Suprapubic skin (tissue), 4 donors: ENCODE measurements at regions not wholly inside any gene's neighbourhood (a gene's known extent, or its start where the extent isn't known, plus 50 kb on each side); places are given as distances from the start of the nearest gene placed in this dataset.

Experiments used
- DNase-seq, 2 donors: peaks; one replicate each; pipeline ENCODE4 v3.0.0-alpha.2; 2019; ENCODE audit warnings: low spot score in 2 of 2
- H3K27ac ChIP-seq: fragments of 200-600 bp; sonication (generic); one replicate; pipeline ENCODE4 v1.5.1; 2019
- H3K27me3 ChIP-seq: fragments of 200-600 bp; sonication (generic); one replicate; pipeline ENCODE4 v1.5.1; 2019
- H3K36me3 ChIP-seq: fragments of 200-600 bp; sonication (generic); one replicate; pipeline ENCODE4 v1.5.1; 2019
- H3K4me1 ChIP-seq: fragments of 200-600 bp; sonication (generic); one replicate; pipeline ENCODE4 v1.5.1; 2019
- H3K4me3 ChIP-seq: fragments of 200-600 bp; sonication (generic); one replicate; pipeline ENCODE4 v1.5.1; 2019; ENCODE audit warnings: mild to moderate bottlenecking
- H3K9me3 ChIP-seq: fragments of 200-600 bp; sonication (generic); one replicate; pipeline ENCODE4 v1.5.1; 2019
- CTCF ChIP-seq, 2 donors: fragments of 200-600 bp in 1 of 2; fragments of 450-650 bp in 1 of 2; sonication (generic) in 1 of 2; IDR thresholded peaks; one replicate each; pipeline ENCODE4 v1.5.1; 2016 to 2019; ENCODE audit warnings: antibody characterized with exemption in 2 of 2, mild to moderate bottlenecking in 1 of 2, moderate library complexity in 1 of 2
- EP300 ChIP-seq: sonication (generic); formaldehyde crosslinking; IDR thresholded peaks from one replicate; pipeline ENCODE4 v1.6.1; 2017; ENCODE audit warnings: antibody characterized with exemption
- POLR2A ChIP-seq, 2 donors: fragments of 450-650 bp; IDR thresholded peaks; one replicate each; pipeline ENCODE4 v1.6.1; 2017; ENCODE audit warnings: antibody characterized with exemption in 2 of 2, mild to moderate bottlenecking in 2 of 2, moderate library complexity in 2 of 2
- POLR2AphosphoS5 ChIP-seq, 3 donors: sonication (generic); formaldehyde crosslinking; IDR thresholded peaks; one replicate each; pipeline ENCODE4 v1.6.1; 2017; ENCODE audit warnings: antibody characterized with exemption in 3 of 3
- WGBS: methylation state at CpG from one replicate; pipeline ENCODE4 v1.1.5; 2018; 5-methylcytosine and 5-hydroxymethylcytosine counted together

GRCh38 chr12:97957109-97957508 is 494.5 kb downstream of the RMST start:
- no peak for DNase-seq
- 70% methylated on average over 1 of the region's 1 CpG for WGBS
- no peaks in the 10 kb centered on the region for H3K36me3 ChIP-seq
- no peaks in the 10 kb centered on the region for H3K27me3 ChIP-seq
- H3K4me3 ChIP-seq, result no peak overlapping the region
- TF ChIP-seq POLR2AphosphoS5 (IDR thresholded peaks at IDR 0.05) (no peak), POLR2A (IDR thresholded peaks at IDR 0.05) (no peak), CTCF (IDR thresholded peaks at IDR 0.05) (no peak), EP300 (no peak)
- peaks cover 5% of the 10 kb centered on the region for H3K9me3 ChIP-seq
- H3K4me1 ChIP-seq, result no peaks in the 10 kb centered on the region
- H3K27ac ChIP-seq, result no peak overlapping the region

GRCh38 chr12:97960225-97960624 is 497.6 kb downstream of the RMST start:
- Histone ChIP-seq H3K36me3 (no peaks in the 10 kb centered on the region), H3K9me3 (peaks cover 5% of the 10 kb centered on the region), H3K4me1 (no peaks in the 10 kb centered on the region), H3K27me3 (no peaks in the 10 kb centered on the region), H3K4me3 (no peak overlapping the region), H3K27ac (no peak overlapping the region)
- no peak for DNase-seq
- TF ChIP-seq POLR2A (IDR thresholded peaks at IDR 0.05), result no peak
- TF ChIP-seq EP300, result no peak
- TF ChIP-seq CTCF (IDR thresholded peaks at IDR 0.05), result no peak
- TF ChIP-seq POLR2AphosphoS5 (IDR thresholded peaks at IDR 0.05), result no peak
- 79% methylated on average over 3 of the region's 3 CpGs for WGBS

GRCh38 chr12:97960741-97961608 is 498.4 kb downstream of the RMST start:
- no peak overlapping the region for H3K4me3 ChIP-seq
- no peaks in the 10 kb centered on the region for H3K36me3 ChIP-seq
- no peaks in the 10 kb centered on the region for H3K27me3 ChIP-seq
- WGBS, result 68% methylated on average over 5 of the region's 5 CpGs
- peaks cover 5% of the 10 kb centered on the region for H3K9me3 ChIP-seq
- TF ChIP-seq POLR2AphosphoS5 (IDR thresholded peaks at IDR 0.05) (no peak), CTCF (IDR thresholded peaks at IDR 0.05) (peak in 1 of 2 donors; percentile 27)
- no peak for DNase-seq
- H3K27ac ChIP-seq, result no peak overlapping the region
- no peaks in the 10 kb centered on the region for H3K4me1 ChIP-seq

GRCh38 chr12:97967831-97968230 is 505.2 kb downstream of the RMST start:
- no peaks in the 10 kb centered on the region for H3K4me1 ChIP-seq
- 48% methylated on average over 2 of the region's 2 CpGs for WGBS
- TF ChIP-seq POLR2AphosphoS5 (IDR thresholded peaks at IDR 0.05) (no peak), CTCF (IDR thresholded peaks at IDR 0.05) (no peak), POLR2A (IDR thresholded peaks at IDR 0.05) (no peak), EP300 (no peak)
- no peak for DNase-seq
- no peak overlapping the region for H3K27ac ChIP-seq
- H3K27me3 ChIP-seq, result no peaks in the 10 kb centered on the region
- no peaks in the 10 kb centered on the region for H3K9me3 ChIP-seq
- H3K4me3 ChIP-seq, result no peak overlapping the region
- no peaks in the 10 kb centered on the region for H3K36me3 ChIP-seq

GRCh38 chr12:97968641-97969197 is 506.1 kb downstream of the RMST start:
- Histone ChIP-seq H3K36me3 (no peaks in the 10 kb centered on the region), H3K9me3 (no peaks in the 10 kb centered on the region), H3K27me3 (no peaks in the 10 kb centered on the region), H3K4me1 (no peaks in the 10 kb centered on the region), H3K4me3 (no peak overlapping the region), H3K27ac (no peak overlapping the region)
- TF ChIP-seq POLR2AphosphoS5 (IDR thresholded peaks at IDR 0.05), result no peak
- no peak for TF ChIP-seq CTCF (IDR thresholded peaks at IDR 0.05)
- WGBS, result 52% methylated on average over 5 of the region's 5 CpGs
- no peak for DNase-seq
